Kidney epithelial cell (primary cell): ENCODE measurements at regions not wholly inside any gene's neighbourhood (a gene's known extent, or its start where the extent isn't known, plus 50 kb on each side); places are given as distances from the start of the nearest gene placed in this dataset.

Experiments used
- DNase-seq: peaks from one replicate; pipeline ENCODE4 v3.0.0-alpha.2; 2010; ENCODE audit warnings: low read depth
- H3K27me3 ChIP-seq: 2 replicates; pipeline ENCODE4 v1.6.0; 2011; ENCODE audit warnings: low read length; ENCODE audit not compliant: control insufficient read depth, insufficient read depth
- H3K36me3 ChIP-seq: 2 replicates; pipeline ENCODE4 v1.5.1; 2011; ENCODE audit warnings: low read length; ENCODE audit not compliant: control insufficient read depth, insufficient read depth
- H3K4me3 ChIP-seq: 2 replicates; pipeline ENCODE4 v1.5.1; 2011; ENCODE audit warnings: low read depth, mild to moderate bottlenecking, control low read depth, low read length
- TF ChIP-seq, protein P1 (sequence below): IDR thresholded peaks from 2 replicates; pipeline ENCODE4 v1.5.1; 2011; ENCODE audit warnings: mild to moderate bottlenecking, moderate library complexity, low read length, control low read depth, inconsistent platforms; ENCODE audit not compliant: insufficient read depth, poor library complexity, severe bottlenecking

DNA sequence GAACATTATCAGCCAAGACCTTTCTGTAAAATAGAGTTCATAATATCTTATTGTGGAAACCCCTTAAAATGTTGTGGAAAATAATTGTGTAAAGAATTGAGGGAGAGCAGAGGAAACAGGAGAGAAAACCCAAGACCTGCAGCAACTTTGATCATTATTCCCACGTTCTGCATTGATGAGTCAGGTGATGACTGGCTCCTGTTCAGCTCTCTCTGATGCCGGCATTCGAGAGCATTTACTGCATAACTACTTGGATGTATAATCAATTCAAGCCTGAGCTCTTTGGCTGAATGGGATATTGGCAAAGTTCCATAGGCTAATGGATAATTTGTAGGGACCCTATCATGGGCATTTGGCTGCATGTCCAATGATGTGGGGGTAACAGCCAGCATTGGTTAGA, 176.3 kb upstream of the ARID2 start:
- no peaks in the 10 kb centered on the region for H3K27me3 ChIP-seq
- no peak overlapping the region for H3K4me3 ChIP-seq
- H3K36me3 ChIP-seq: no peaks in the 10 kb centered on the region
- TF ChIP-seq, protein P1, sequence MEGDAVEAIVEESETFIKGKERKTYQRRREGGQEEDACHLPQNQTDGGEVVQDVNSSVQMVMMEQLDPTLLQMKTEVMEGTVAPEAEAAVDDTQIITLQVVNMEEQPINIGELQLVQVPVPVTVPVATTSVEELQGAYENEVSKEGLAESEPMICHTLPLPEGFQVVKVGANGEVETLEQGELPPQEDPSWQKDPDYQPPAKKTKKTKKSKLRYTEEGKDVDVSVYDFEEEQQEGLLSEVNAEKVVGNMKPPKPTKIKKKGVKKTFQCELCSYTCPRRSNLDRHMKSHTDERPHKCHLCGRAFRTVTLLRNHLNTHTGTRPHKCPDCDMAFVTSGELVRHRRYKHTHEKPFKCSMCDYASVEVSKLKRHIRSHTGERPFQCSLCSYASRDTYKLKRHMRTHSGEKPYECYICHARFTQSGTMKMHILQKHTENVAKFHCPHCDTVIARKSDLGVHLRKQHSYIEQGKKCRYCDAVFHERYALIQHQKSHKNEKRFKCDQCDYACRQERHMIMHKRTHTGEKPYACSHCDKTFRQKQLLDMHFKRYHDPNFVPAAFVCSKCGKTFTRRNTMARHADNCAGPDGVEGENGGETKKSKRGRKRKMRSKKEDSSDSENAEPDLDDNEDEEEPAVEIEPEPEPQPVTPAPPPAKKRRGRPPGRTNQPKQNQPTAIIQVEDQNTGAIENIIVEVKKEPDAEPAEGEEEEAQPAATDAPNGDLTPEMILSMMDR: no peak
- DNase-seq: no peak

DNA sequence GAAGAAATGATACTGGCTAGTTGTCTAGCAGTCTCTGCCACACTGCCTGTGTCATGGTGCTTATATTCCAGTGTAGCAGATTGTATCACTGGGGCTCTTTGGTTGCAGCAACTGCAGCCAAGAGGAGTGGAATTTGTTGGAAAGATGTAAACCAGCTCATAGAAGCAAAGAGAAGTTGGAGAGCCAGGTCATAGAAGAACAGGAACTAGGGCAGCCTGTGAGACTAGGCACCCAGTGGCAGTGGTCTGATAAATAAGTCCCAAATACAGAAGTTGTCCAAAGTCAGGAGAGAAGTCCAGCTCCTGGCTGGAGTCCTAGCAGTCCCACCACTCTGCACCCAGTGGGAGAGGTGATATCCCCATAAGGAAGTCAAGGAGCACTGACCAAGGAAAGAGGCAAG, 172.5 kb upstream of the ARID2 start:
- Histone ChIP-seq H3K27me3 (no peaks in the 10 kb centered on the region), H3K36me3 (no peaks in the 10 kb centered on the region), H3K4me3 (no peak overlapping the region)
- TF ChIP-seq, protein P1: no peak
- DNase-seq: no peak

DNA sequence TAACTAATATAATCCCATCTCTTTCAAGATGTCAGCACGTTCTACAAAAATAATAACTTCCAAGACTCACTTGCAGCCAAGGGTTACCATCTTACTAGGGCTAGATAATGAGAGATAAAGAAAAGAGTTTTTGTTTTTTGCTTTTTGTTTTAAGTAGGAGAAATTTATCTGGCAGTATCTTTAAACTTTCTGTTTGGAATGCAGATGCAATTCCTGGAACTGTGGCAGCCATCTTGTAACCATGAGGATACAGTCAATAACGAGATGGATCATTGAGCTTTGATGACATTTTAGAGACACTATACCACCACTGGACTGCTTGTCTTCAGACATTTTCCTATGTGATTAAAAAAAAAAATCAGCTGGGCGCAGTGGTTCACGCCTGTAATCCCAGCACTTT, 171.2 kb upstream of the ARID2 start:
- H3K36me3 ChIP-seq: no peaks in the 10 kb centered on the region
- H3K27me3 ChIP-seq: no peaks in the 10 kb centered on the region
- no peak overlapping the region for H3K4me3 ChIP-seq
- DNase-seq: no peak
- TF ChIP-seq, protein P1: no peak

DNA sequence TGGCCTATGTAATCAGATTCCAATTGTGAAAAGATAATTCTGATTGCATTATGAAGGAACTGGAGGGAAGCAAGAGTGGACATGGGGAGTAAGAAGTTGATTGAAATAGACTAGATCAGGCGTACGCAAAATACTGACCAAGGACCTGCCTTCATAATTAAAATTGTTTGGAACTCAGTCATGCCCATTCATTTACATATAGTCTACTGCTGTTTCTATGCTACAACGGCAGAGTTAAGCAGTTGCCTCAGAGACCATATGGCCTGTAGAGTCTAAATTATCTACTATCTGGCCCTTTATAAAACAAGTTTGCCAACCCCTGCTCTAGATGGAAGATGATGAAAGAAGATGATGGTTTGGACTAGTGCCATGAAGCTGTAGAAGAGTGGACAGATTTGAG, 170.0 kb upstream of the ARID2 start:
- DNase-seq: no peak
- Histone ChIP-seq H3K4me3 (no peak overlapping the region), H3K27me3 (no peaks in the 10 kb centered on the region), H3K36me3 (no peaks in the 10 kb centered on the region)
- TF ChIP-seq, protein P1: no peak

DNA sequence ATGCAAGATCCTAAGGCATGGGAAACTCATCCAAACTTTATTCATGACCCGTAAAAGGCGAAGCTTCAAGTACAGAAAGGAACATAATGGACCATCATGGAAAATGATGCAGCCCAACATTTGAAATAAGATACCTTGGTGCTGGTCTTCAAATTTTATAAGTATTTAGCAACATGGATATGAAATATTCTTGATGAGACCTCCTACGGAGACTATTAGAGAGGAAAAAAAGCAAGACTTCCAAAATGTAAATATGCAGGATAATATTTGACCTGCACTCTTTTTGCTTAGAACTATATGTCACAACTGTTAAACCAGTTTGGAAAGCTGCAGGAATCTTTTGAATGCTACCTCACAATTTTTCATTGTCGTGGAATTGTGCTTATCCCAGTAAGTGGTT, 168.8 kb upstream of the ARID2 start:
- no peaks in the 10 kb centered on the region for H3K36me3 ChIP-seq
- DNase-seq: no peak
- TF ChIP-seq, protein P1: no peak
- H3K27me3 ChIP-seq: no peaks in the 10 kb centered on the region
- H3K4me3 ChIP-seq: no peak overlapping the region

DNA sequence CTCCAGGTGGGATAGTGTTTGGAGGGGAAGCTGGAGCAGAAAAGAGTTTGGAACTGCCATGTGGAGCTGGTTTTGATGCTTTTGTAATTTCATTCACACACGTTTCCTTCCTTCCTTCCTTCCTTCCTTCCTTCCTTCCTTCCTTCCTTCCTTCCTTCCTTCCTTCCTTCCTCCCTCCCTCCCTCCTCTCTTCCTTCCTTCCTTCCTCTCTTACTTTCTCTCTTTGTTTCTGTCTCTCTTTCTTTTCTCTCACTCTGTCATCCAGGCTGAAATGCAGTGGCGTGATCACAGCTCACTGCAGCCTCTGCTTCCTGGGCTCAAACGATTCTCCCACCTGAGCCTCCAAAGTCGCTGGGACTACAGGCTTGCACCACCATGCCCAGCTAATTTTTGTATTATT, 168.0 kb upstream of the ARID2 start:
- Histone ChIP-seq H3K27me3 (no peaks in the 10 kb centered on the region), H3K36me3 (no peaks in the 10 kb centered on the region), H3K4me3 (no peak overlapping the region)
- no peak for DNase-seq
- TF ChIP-seq, protein P1: no peak
